Left ventricle myocardium inferior (tissue), 1 donor: ENCODE measurements at regions not wholly inside any gene's neighbourhood (a gene's known extent, or its start where the extent isn't known, plus 50 kb on each side); places are given as distances from the start of the nearest gene placed in this dataset.

Experiments used
- DNase-seq: peaks from one replicate; pipeline ENCODE4 v3.0.0-alpha.2; 2020
- H3K27ac ChIP-seq: fragments of 200-600 bp; replicated peaks from 2 replicates; pipeline ENCODE4 v1.8.0; 2021
- H3K27me3 ChIP-seq: fragments of 200-600 bp; 2 replicates; pipeline ENCODE4 v1.8.0; 2021; ENCODE audit warnings: low read depth
- H3K36me3 ChIP-seq: fragments of 200-600 bp; 2 replicates; pipeline ENCODE4 v1.8.0; 2021
- H3K4me1 ChIP-seq: fragments of 200-600 bp; 2 replicates; pipeline ENCODE4 v1.8.0; 2021
- H3K4me3 ChIP-seq: fragments of 200-600 bp; 2 replicates; pipeline ENCODE4 v1.8.0; 2021; ENCODE audit warnings: mild to moderate bottlenecking, moderate library complexity
- H3K9me3 ChIP-seq: fragments of 200-600 bp; replicated peaks from 2 replicates; pipeline ENCODE4 v1.8.0; 2021
- intact Hi-C: fragments of 100-400 bp; cut with micrococcal nuclease; formaldehyde crosslinking; loops from one replicate; pipeline ENCODE4 v1.11.0; 2022
- TF ChIP-seq, protein P1 (sequence below): fragments of 200-600 bp; IDR thresholded peaks from 2 replicates; pipeline ENCODE4 v1.8.0; 2021; ENCODE audit warnings: antibody characterized with exemption, mild to moderate bottlenecking, borderline replicate concordance
- donor health status: DM: no; HTN: yes; CAD: no; lungs with severe emphysema.

DNA sequence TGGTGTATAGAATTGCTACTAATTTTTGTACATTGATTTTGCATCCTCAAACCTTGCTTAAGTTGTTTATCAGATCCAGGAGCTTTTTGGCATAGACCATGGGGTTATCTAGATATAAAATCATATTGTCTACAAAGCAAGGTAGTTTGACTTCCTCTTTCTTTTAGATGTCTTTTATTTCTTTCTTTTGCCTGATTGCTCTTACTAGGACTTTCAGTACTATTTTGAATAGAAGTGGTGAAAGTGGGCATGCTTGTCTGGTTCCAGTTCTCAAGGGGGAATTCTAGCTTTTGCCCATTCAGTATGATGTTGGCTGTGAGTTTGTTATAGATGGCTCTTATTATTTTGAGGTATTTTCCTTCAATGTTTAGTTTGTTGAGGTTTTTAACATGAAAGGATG is 187.9 kb upstream of the LCORL start:
- intact Hi-C loops: no loop called here
- H3K27ac ChIP-seq: no peak overlapping the region
- no peak overlapping the region for H3K4me3 ChIP-seq
- no peaks in the 10 kb centered on the region for H3K36me3 ChIP-seq
- TF ChIP-seq, protein P1, sequence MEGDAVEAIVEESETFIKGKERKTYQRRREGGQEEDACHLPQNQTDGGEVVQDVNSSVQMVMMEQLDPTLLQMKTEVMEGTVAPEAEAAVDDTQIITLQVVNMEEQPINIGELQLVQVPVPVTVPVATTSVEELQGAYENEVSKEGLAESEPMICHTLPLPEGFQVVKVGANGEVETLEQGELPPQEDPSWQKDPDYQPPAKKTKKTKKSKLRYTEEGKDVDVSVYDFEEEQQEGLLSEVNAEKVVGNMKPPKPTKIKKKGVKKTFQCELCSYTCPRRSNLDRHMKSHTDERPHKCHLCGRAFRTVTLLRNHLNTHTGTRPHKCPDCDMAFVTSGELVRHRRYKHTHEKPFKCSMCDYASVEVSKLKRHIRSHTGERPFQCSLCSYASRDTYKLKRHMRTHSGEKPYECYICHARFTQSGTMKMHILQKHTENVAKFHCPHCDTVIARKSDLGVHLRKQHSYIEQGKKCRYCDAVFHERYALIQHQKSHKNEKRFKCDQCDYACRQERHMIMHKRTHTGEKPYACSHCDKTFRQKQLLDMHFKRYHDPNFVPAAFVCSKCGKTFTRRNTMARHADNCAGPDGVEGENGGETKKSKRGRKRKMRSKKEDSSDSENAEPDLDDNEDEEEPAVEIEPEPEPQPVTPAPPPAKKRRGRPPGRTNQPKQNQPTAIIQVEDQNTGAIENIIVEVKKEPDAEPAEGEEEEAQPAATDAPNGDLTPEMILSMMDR: no peak
- no peaks in the 10 kb centered on the region for H3K4me1 ChIP-seq
- no peaks in the 10 kb centered on the region for H3K27me3 ChIP-seq
- H3K9me3 ChIP-seq: peaks cover under 1% of the 10 kb centered on the region
- DNase-seq: no peak

DNA sequence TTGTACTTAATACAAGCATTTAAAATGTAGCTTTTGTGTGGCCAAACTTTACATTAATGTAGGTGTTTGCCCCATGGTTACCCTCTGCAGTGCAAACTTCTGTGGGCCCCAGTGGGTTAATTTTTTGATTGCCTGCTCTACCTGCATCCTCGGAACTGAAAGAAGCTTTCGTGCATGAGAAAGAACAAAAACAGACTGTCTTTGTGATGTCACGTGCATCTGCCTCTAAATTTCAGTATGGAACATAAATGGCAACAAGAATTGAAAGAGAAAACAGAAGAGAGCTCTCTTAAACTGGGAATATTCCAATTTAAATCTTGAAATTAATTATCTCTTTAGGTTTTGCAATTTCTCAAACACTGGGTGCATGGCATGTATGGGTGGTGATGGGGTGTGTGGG is 182.4 kb upstream of the LCORL start:
- TF ChIP-seq, protein P1: no peak
- Histone ChIP-seq H3K27me3 (no peaks in the 10 kb centered on the region), H3K27ac (no peak overlapping the region), H3K4me3 (no peak overlapping the region), H3K36me3 (no peaks in the 10 kb centered on the region), H3K9me3 (no peaks in the 10 kb centered on the region), H3K4me1 (no peaks in the 10 kb centered on the region)
- DNase-seq: no peak
- intact Hi-C loops: no loop called here

DNA sequence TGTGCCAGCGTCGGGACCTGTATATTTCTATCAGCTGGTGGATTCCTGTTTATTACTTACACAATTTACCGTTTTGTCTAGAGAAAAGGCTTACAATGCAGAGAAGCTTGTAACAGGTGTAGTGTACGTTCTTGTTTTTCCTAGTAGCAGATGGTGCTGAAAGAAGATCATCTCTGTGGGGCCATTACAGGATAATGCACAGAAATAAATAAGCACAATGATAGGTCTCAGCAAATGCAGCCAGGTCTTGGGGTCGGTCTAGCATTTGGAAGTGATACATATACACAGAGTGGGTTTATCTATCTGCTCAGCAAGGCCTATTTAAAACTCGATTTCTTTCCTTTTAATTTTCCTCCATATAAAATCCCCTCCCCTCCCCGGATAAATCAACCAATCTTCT is 180.9 kb upstream of the LCORL start:
- no peak for DNase-seq
- H3K4me1 ChIP-seq: no peaks in the 10 kb centered on the region
- no peaks in the 10 kb centered on the region for H3K9me3 ChIP-seq
- no peaks in the 10 kb centered on the region for H3K27me3 ChIP-seq
- TF ChIP-seq, protein P1: no peak
- no peaks in the 10 kb centered on the region for H3K36me3 ChIP-seq
- no peak overlapping the region for H3K4me3 ChIP-seq
- intact Hi-C loops: no loop called here
- no peak overlapping the region for H3K27ac ChIP-seq

DNA sequence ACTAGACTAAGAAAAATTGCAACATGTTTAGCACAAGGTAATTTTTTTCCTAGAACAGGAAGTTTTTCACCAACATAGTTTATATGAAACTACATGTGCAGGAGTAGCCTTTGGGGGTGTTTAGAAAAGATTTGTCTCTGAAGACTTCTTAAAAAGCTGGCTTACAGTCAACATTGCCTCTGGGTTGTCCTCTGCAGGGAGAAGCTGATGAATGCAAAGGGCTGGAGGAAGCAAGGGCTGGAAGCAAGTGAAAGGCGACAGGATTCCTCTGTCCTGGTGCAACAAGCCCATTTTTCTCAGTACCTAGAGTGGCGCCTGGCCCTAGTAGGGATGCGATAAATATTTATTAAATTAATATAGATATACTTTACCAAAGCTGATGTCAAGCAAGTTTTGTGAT is 180.3 kb upstream of the LCORL start:
- H3K36me3 ChIP-seq: no peaks in the 10 kb centered on the region
- DNase-seq: no peak
- H3K27ac ChIP-seq: no peak overlapping the region
- intact Hi-C loops: no loop called here
- H3K27me3 ChIP-seq: no peaks in the 10 kb centered on the region
- H3K4me1 ChIP-seq: no peaks in the 10 kb centered on the region
- no peaks in the 10 kb centered on the region for H3K9me3 ChIP-seq
- H3K4me3 ChIP-seq: no peak overlapping the region
- TF ChIP-seq, protein P1: no peak

DNA sequence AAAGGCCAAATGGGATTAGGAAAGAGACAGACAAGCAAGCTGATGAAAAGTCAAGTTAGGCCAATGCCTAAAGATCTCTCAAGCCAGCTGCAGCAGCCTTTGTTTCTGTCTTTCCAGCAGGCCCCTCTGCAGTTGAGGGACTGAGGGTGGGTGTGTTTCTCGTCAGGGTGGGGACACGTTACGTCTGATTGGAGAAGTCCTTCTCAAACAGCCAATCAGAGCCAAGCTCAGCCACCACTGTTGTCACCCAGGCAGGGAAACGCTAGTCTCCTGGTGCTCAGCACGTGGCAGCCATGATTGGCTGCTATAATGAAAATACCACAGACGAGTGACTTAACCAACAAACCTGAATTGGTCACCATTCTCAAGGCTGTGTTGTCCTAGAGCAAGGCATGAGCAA is 177.1 kb upstream of the LCORL start:
- TF ChIP-seq, protein P1: no peak
- Histone ChIP-seq H3K27ac (no peak overlapping the region), H3K36me3 (no peaks in the 10 kb centered on the region), H3K4me1 (no peaks in the 10 kb centered on the region), H3K27me3 (no peaks in the 10 kb centered on the region), H3K4me3 (no peak overlapping the region), H3K9me3 (no peaks in the 10 kb centered on the region)
- no peak for DNase-seq
- intact Hi-C loops: no loop called here

DNA sequence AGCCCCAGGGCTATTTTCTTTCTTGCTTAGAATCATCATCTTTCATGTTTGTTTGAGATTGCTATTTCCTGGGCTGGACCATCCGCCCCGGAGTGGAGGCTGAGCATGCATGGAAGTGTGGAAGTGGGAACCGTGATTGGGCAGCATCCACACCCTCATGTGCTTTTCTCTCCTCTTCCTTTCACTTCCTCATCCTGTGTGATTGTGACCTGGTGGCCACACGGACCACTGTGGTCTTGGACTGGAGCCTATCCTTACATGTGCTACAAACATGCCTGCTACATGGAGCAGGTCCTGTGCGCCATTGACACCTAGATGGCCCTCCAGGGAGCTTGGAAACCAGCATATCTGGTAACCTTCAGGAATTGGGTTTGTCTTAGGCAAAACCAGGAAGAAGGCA is 175.9 kb upstream of the LCORL start:
- no peak overlapping the region for H3K4me3 ChIP-seq
- no peaks in the 10 kb centered on the region for H3K4me1 ChIP-seq
- DNase-seq: no peak
- intact Hi-C loops: no loop called here
- TF ChIP-seq, protein P1: no peak
- no peaks in the 10 kb centered on the region for H3K9me3 ChIP-seq
- H3K36me3 ChIP-seq: no peaks in the 10 kb centered on the region
- no peaks in the 10 kb centered on the region for H3K27me3 ChIP-seq
- H3K27ac ChIP-seq: no peak overlapping the region
